Effector memory CD8-positive, alpha-beta T cell (primary cell): ENCODE measurements at regions not wholly inside any gene's neighbourhood (a gene's known extent, or its start where the extent isn't known, plus 50 kb on each side); places are given as distances from the start of the nearest gene placed in this dataset.
"Not testable (repeated sequence)": the region's sequence is repeated elsewhere in the genome, so short reads cannot be mapped to it uniquely, and the experiment has no call there.

Source experiments
- ATAC-seq: fragments of 150-1000 bp; cut with Tn5 transposase; replicated peaks from 2 replicates; pipeline ENCODE4 v1.10.0; 2021; ENCODE audit warnings: mild to moderate bottlenecking, moderate library complexity
- DNase-seq, 3 experiments: peaks; one replicate each; pipeline ENCODE4 v3.0.0; 2021
- H3K27ac Mint-ChIP-seq, 2 donors: one replicate each; pipeline ENCODE4 v1.8.0; 2022; ENCODE audit warnings: mild to moderate bottlenecking in 2 of 2, mixed read lengths in 2 of 2, moderate library complexity in 2 of 2
- H3K27me3 Mint-ChIP-seq, 2 donors: one replicate each; pipeline ENCODE4 v1.8.0; 2022; ENCODE audit warnings: mixed read lengths in 2 of 2
- H3K36me3 Mint-ChIP-seq: one replicate; pipeline ENCODE4 v1.8.0; 2022; ENCODE audit warnings: mild to moderate bottlenecking, moderate library complexity, mixed read lengths; ENCODE audit not compliant: insufficient read depth
- H3K4me1 Mint-ChIP-seq, 2 donors: one replicate each; pipeline ENCODE4 v1.8.0; 2022; ENCODE audit warnings: low read depth in 2 of 2, mixed read lengths in 2 of 2
- H3K4me3 Mint-ChIP-seq, 2 donors: one replicate each; pipeline ENCODE4 v1.8.0; 2022; ENCODE audit warnings: mild to moderate bottlenecking in 2 of 2, mixed read lengths in 2 of 2, moderate library complexity in 2 of 2
- H3K9me3 Mint-ChIP-seq, 2 donors: one replicate each; pipeline ENCODE4 v1.8.0; 2022; ENCODE audit warnings: mixed read lengths in 2 of 2

DNA sequence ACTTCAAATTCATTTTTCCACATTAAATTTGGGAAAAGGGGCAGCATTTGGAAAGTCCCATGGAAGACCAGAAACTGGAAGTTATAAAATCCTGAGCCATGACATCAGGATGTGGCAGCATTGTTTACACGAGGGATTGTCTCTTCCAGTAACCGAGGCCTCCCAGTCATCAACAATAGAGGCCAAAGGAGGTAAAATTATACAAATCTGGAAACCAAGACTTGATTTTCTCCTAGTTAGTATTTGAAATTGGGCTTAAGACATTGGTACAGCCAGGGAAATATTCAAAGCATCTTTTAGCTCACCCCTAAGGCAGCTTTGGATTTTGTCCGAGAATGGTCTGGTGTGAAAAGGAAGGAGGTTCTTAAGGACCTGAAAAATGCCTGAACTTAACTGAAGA is 251.6 kb upstream of the FOXF1 start:
- DNase-seq (no peak), ATAC-seq (no peak)
- Mint-ChIP-seq H3K27me3 (peaks cover 33 to 46% of the 10 kb centered on the region in 2 donors), H3K27ac (no peak overlapping the region), H3K9me3 (peaks cover 6 to 15% of the 10 kb centered on the region in 2 donors), H3K4me1 (no peaks in the 10 kb centered on the region), H3K36me3 (no peaks in the 10 kb centered on the region), H3K4me3 (no peak overlapping the region)

DNA sequence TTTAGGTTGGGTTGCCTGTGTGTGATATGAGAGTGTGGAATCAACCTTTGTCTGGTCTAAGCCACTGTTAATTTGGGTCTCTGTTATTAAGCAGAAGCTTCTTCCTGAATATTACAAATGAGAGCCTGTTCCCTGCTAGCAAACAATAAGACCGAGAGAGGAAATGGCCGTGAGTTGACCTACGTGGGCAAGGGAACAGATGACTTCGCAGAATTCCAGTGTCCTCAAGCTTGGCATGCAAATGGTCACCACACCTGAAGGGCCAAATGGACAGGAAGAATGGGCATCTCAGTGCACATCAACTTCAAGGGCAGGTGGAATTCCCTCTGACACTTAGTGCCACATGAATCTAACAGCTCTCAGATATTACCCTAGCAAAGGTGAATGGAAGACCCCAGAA is 250.8 kb upstream of the FOXF1 start:
- ATAC-seq: no peak
- no peak for DNase-seq
- Mint-ChIP-seq H3K36me3 (no peaks in the 10 kb centered on the region), H3K4me3 (no peak overlapping the region), H3K27me3 (peaks cover 33 to 46% of the 10 kb centered on the region in 2 donors), H3K27ac (no peak overlapping the region), H3K4me1 (no peaks in the 10 kb centered on the region), H3K9me3 (peaks cover 6 to 15% of the 10 kb centered on the region in 2 donors)

- no peaks in the 10 kb centered on the region for H3K36me3 Mint-ChIP-seq
- H3K27ac Mint-ChIP-seq: no peak overlapping the region
- ATAC-seq (no peak), DNase-seq (no peak)
- no peaks in the 10 kb centered on the region for H3K4me1 Mint-ChIP-seq
- peaks cover 33 to 41% of the 10 kb centered on the region in 2 donors for H3K27me3 Mint-ChIP-seq
- peaks cover 2 to 7% of the 10 kb centered on the region in 2 donors for H3K9me3 Mint-ChIP-seq
- H3K4me3 Mint-ChIP-seq: no peak overlapping the region
Measured at GRCh38 chr16:86261379-86261778, 248.9 kb upstream of the FOXF1 start.

GRCh38 chr16:86267657-86268056 is 242.7 kb upstream of the FOXF1 start:
- H3K4me3 Mint-ChIP-seq, H3K4me1 Mint-ChIP-seq, H3K27me3 Mint-ChIP-seq, DNase-seq, H3K9me3 Mint-ChIP-seq, H3K36me3 Mint-ChIP-seq, ATAC-seq, H3K27ac Mint-ChIP-seq: not testable (repeated sequence)

DNA sequence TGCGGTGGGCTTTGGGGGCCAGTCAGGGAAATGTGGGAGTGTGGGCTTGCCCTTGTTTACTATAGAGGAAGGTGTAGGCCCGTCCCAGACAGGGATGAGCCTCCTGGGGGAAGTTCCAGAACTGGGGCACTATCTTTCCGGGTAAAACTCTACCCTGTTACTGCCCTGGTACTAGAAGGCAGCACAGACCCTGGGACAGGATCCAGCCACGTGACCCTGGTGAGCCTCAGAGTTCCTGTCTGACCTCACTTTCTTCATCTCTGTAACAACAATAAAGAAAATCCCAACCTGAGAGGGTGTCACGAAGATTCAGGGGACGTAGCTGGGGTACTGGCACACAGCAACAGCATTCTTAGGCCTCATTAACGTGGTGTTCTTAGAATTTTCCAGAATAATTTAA is 239.6 kb upstream of the FOXF1 start:
- Mint-ChIP-seq H3K4me3 (no peak overlapping the region), H3K36me3 (no peaks in the 10 kb centered on the region), H3K9me3 (peaks cover 0 to 4% of the 10 kb centered on the region in 2 donors), H3K4me1 (no peaks in the 10 kb centered on the region), H3K27me3 (peaks cover 9 to 21% of the 10 kb centered on the region in 2 donors), H3K27ac (no peak overlapping the region)
- ATAC-seq (no peak), DNase-seq (no peak)

- ATAC-seq (no peak), DNase-seq (no peak)
- Mint-ChIP-seq H3K4me1 (no peaks in the 10 kb centered on the region), H3K9me3 (peaks cover 0 to 4% of the 10 kb centered on the region in 2 donors), H3K27me3 (peaks cover 9 to 27% of the 10 kb centered on the region in 2 donors), H3K36me3 (no peaks in the 10 kb centered on the region), H3K27ac (no peak overlapping the region), H3K4me3 (no peak overlapping the region)
Measured at GRCh38 chr16:86272744-86273143, 237.6 kb upstream of the FOXF1 start.

GRCh38 chr16:86277221-86277620 is 233.1 kb upstream of the FOXF1 start:
- Mint-ChIP-seq H3K36me3 (no peaks in the 10 kb centered on the region), H3K27me3 (peaks cover 22 to 64% of the 10 kb centered on the region in 2 donors), H3K9me3 (no peaks in the 10 kb centered on the region), H3K27ac (no peak overlapping the region), H3K4me3 (no peak overlapping the region), H3K4me1 (no peaks in the 10 kb centered on the region)
- DNase-seq (no peak), ATAC-seq (no peak)

- not testable (repeated sequence) for H3K36me3 Mint-ChIP-seq, ATAC-seq, H3K4me1 Mint-ChIP-seq, H3K27ac Mint-ChIP-seq, DNase-seq, H3K9me3 Mint-ChIP-seq, H3K4me3 Mint-ChIP-seq
- H3K27me3 Mint-ChIP-seq: peaks cover 23 to 69% of the 10 kb centered on the region in 2 donors
Measured at GRCh38 chr16:86277859-86278258, 232.5 kb upstream of the FOXF1 start.

- no peak for ATAC-seq
Measured at GRCh38 chr16:86281421-86281820, 228.9 kb upstream of the FOXF1 start.

GRCh38 chr16:86283944-86284343 is 226.4 kb upstream of the FOXF1 start:
- no peak for ATAC-seq
- H3K36me3 Mint-ChIP-seq: no peaks in the 10 kb centered on the region
- H3K4me3 Mint-ChIP-seq: no peak overlapping the region
- no peaks in the 10 kb centered on the region for H3K4me1 Mint-ChIP-seq
- H3K27ac Mint-ChIP-seq: no peak overlapping the region
- no peak for DNase-seq
- H3K27me3 Mint-ChIP-seq: peaks cover 39 to 84% of the 10 kb centered on the region in 2 donors
- H3K9me3 Mint-ChIP-seq: no peaks in the 10 kb centered on the region

More at GRCh38 chr16:86281421-86281820, 228.9 kb upstream of the FOXF1 start:
- Mint-ChIP-seq H3K4me1 (no peaks in the 10 kb centered on the region), H3K27ac (no peak overlapping the region), H3K9me3 (no peaks in the 10 kb centered on the region), H3K27me3 (peaks cover 18 to 77% of the 10 kb centered on the region in 2 donors), H3K36me3 (no peaks in the 10 kb centered on the region), H3K4me3 (no peak overlapping the region)
- DNase-seq: no peak

- Mint-ChIP-seq H3K27ac (no peak overlapping the region), H3K36me3 (no peaks in the 10 kb centered on the region), H3K4me3 (no peak overlapping the region), H3K27me3 (peaks cover 45 to 90% of the 10 kb centered on the region in 2 donors), H3K4me1 (no peaks in the 10 kb centered on the region), H3K9me3 (no peaks in the 10 kb centered on the region)
- ATAC-seq (no peak), DNase-seq (no peak)
Measured at GRCh38 chr16:86285421-86285820, 224.9 kb upstream of the FOXF1 start.

GRCh38 chr16:86285938-86286921 is 224.1 kb upstream of the FOXF1 start:
- no peaks in the 10 kb centered on the region for H3K36me3 Mint-ChIP-seq
- no peaks in the 10 kb centered on the region for H3K9me3 Mint-ChIP-seq
- no peak for DNase-seq
- H3K4me1 Mint-ChIP-seq: no peaks in the 10 kb centered on the region
- H3K4me3 Mint-ChIP-seq: no peak overlapping the region
- no peak overlapping the region for H3K27ac Mint-ChIP-seq
- no peak for ATAC-seq
- H3K27me3 Mint-ChIP-seq: peaks cover 52 to 92% of the 10 kb centered on the region in 2 donors

GRCh38 chr16:86286991-86287663 is 223.2 kb upstream of the FOXF1 start:
- H3K9me3 Mint-ChIP-seq: no peaks in the 10 kb centered on the region
- peaks cover 56 to 92% of the 10 kb centered on the region in 2 donors for H3K27me3 Mint-ChIP-seq
- no peak overlapping the region for H3K4me3 Mint-ChIP-seq
- no peak for ATAC-seq
- no peaks in the 10 kb centered on the region for H3K36me3 Mint-ChIP-seq
- no peak overlapping the region for H3K27ac Mint-ChIP-seq
- no peak for DNase-seq
- H3K4me1 Mint-ChIP-seq: no peaks in the 10 kb centered on the region
